A549 (cell line): ENCODE measurements at regions not wholly inside any gene's neighbourhood (a gene's known extent, or its start where the extent isn't known, plus 50 kb on each side); places are given as distances from the start of the nearest gene placed in this dataset.

Experiments
- ATAC-seq, 2 experiments: fragments of 200-7000 bp in 1 of 2; fragments of >200 bp in 1 of 2; cut with Nextera tagmentation in 1 of 2; cut with Tn5 transposase in 1 of 2; 3 replicates each; pipeline versions ENCODE4 v1.8.0 to v1.9.1; 2018 to 2020; ENCODE audit warnings: mild to moderate bottlenecking in 1 of 2, moderate library complexity in 1 of 2
- CTCF ChIA-PET: fragments of 300-600 bp; sonication (Branson Sonifier 250); formaldehyde crosslinking; extraction: SDS; loops from one replicate; lab custom pipeline; 2021; ENCODE audit warnings: antibody characterized with exemption, inconsistent platforms; lab: Yijun Ruan, JAX
- POLR2A ChIA-PET: fragments of 350-600 bp; formaldehyde crosslinking; extraction: SDS; loops from one replicate; lab custom pipeline; 2021; ENCODE audit warnings: antibody characterized with exemption, inconsistent platforms; lab: Yijun Ruan, JAX
- DNase-seq, 2 experiments: peaks; one replicate each; pipeline versions ENCODE4 v3.0.0 to v3.0.0-alpha.2; 2011 to 2016; ENCODE audit warnings: low read depth in 1 of 2, low spot score in 1 of 2
- FAIRE-seq: peaks from 2 replicates; lab custom pipeline; 2011; peaks lifted over from hg19 to GRCh38; lab: Jason Lieb, UNC
- H3K27ac ChIP-seq, 2 experiments: fragments of >200 bp; sonication (Bioruptor Twin); formaldehyde crosslinking; 3 replicates each; pipeline ENCODE4 v1.5.1; 2016 to 2017
- H3K4me1 ChIP-seq: fragments of >200 bp; sonication (Bioruptor Twin); formaldehyde crosslinking; 3 replicates; pipeline ENCODE4 v1.6.1; 2016
- H3K4me2 ChIP-seq: fragments of >200 bp; sonication (Bioruptor Twin); formaldehyde crosslinking; 3 replicates; pipeline ENCODE4 v1.6.1; 2016
- H3K4me3 ChIP-seq: fragments of >200 bp; sonication (Bioruptor Twin); formaldehyde crosslinking; 3 replicates; pipeline ENCODE4 v1.5.1; 2016
- H3K9me3 ChIP-seq: fragments of >200 bp; sonication (Bioruptor Twin); formaldehyde crosslinking; 3 replicates; pipeline ENCODE4 v1.6.1; 2016
- CHD2 ChIP-seq: fragments of 150-350 bp; IDR thresholded peaks from 2 replicates; pipeline ENCODE4 v1.6.1; 2014; ENCODE audit warnings: low read length; ENCODE audit not compliant: partially characterized antibody
- ESRRA ChIP-seq: fragments of 150-350 bp; IDR thresholded peaks from 2 replicates; pipeline ENCODE4 v1.6.1; 2014; ENCODE audit warnings: mild to moderate bottlenecking, low read length, borderline replicate concordance
- FOSB ChIP-seq: fragments of 250-450 bp; sonication (Bioruptor Pico); IDR thresholded peaks from 2 replicates; pipeline ENCODE4 v1.5.0; 2020; ENCODE audit warnings: mild to moderate bottlenecking, moderate library complexity
- FOSL2 ChIP-seq, 2 experiments: fragments of 450-650 bp in 1 of 2; fragments of >200 bp in 1 of 2; sonication (Bioruptor Twin) in 1 of 2; formaldehyde crosslinking; IDR thresholded peaks; 2 replicates each; pipeline versions ENCODE4 v1.5.0 to v1.6.1; 2016 to 2020; ENCODE audit warnings: mild to moderate bottlenecking in 1 of 2, moderate library complexity in 1 of 2
- HEYL ChIP-seq: fragments of 250-450 bp; sonication (Bioruptor Pico); IDR thresholded peaks from 2 replicates; pipeline ENCODE4 v1.8.0; 2021; ENCODE audit warnings: mild to moderate bottlenecking, moderate library complexity
- MAFK ChIP-seq: fragments of 450-650 bp; IDR thresholded peaks from 2 replicates; pipeline ENCODE4 v1.6.1; 2014; ENCODE audit not compliant: partially characterized antibody
- NFE2L2 ChIP-seq: fragments of 150-350 bp; conservative IDR thresholded peaks from 2 replicates; pipeline ENCODE4 v1.6.1; 2014; ENCODE audit warnings: low read length
- NPAS2 ChIP-seq: fragments of 250-450 bp; sonication (Bioruptor Pico); IDR thresholded peaks from 2 replicates; pipeline ENCODE4 v1.8.0; 2022; ENCODE audit warnings: mild to moderate bottlenecking, moderate library complexity, borderline replicate concordance
- NR3C1 ChIP-seq: fragments of >200 bp; sonication (Bioruptor Twin); formaldehyde crosslinking; IDR thresholded peaks from 3 replicates; pipeline ENCODE4 v1.6.1; 2017
- TFCP2L1 ChIP-seq: fragments of 250-450 bp; sonication (Bioruptor Pico); IDR thresholded peaks from 2 replicates; pipeline ENCODE4 v1.5.0; 2021; ENCODE audit warnings: mild to moderate bottlenecking
- WGBS: methylation state at CpG from one replicate; pipeline ENCODE4 v1.1.6; 2017; ENCODE audit errors: missing lambda C conversion rate; 5-methylcytosine and 5-hydroxymethylcytosine counted together
- TF ChIP-seq, protein P1 (sequence below): fragments of 150-350 bp; IDR thresholded peaks from 2 replicates; pipeline ENCODE4 v1.6.1; 2014; ENCODE audit warnings: low read depth, mild to moderate bottlenecking, low read length
- TF ChIP-seq, protein P2 (sequence below): fragments of >200 bp; sonication (Bioruptor Twin); formaldehyde crosslinking; IDR thresholded peaks from 2 replicates; pipeline ENCODE4 v1.6.1; 2016
- TF ChIP-seq, protein P3 (sequence below): fragments of 250-450 bp; sonication (Bioruptor Pico); IDR thresholded peaks from 2 replicates; pipeline ENCODE4 v1.5.0; 2021; ENCODE audit warnings: mild to moderate bottlenecking, moderate library complexity, borderline replicate concordance
- TF ChIP-seq, protein P4 (sequence below): fragments of 200-600 bp; sonication (generic); IDR thresholded peaks from 2 replicates; pipeline ENCODE4 v1.6.1; 2016; ENCODE audit warnings: antibody characterized with exemption, mild to moderate bottlenecking, moderate library complexity
- TF ChIP-seq, protein P5 (sequence below): IDR thresholded peaks from 2 replicates; pipeline ENCODE4 v1.6.1; 2012; ENCODE audit warnings: low read depth, borderline replicate concordance
- TF ChIP-seq, protein P6 (sequence below): fragments of >200 bp; sonication (Bioruptor Twin); formaldehyde crosslinking; IDR thresholded peaks from 3 replicates; pipeline ENCODE4 v1.6.1; 2016

DNA sequence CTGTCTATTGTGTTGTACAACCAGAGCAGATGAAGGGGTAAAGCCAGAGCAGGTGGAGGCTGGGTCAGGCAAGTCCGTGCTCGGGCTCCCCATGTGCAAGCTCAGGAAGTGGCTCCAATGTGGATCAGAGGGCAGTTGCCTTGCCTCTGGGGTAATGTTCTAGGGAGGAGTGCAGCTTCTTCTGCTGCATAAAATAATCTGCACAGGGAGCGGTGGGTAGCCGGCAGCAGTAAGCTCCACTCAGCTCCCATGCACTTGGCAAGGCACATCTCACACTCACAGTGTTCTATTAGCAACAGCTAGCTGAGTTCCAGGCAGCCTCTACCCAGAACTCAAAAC is 565.3 kb upstream of the SLITRK1 start (continued):
- TF ChIP-seq, protein P1, sequence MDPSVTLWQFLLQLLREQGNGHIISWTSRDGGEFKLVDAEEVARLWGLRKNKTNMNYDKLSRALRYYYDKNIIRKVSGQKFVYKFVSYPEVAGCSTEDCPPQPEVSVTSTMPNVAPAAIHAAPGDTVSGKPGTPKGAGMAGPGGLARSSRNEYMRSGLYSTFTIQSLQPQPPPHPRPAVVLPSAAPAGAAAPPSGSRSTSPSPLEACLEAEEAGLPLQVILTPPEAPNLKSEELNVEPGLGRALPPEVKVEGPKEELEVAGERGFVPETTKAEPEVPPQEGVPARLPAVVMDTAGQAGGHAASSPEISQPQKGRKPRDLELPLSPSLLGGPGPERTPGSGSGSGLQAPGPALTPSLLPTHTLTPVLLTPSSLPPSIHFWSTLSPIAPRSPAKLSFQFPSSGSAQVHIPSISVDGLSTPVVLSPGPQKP: no peak
- TF ChIP-seq, all 56 proteins: peak for 0

DNA sequence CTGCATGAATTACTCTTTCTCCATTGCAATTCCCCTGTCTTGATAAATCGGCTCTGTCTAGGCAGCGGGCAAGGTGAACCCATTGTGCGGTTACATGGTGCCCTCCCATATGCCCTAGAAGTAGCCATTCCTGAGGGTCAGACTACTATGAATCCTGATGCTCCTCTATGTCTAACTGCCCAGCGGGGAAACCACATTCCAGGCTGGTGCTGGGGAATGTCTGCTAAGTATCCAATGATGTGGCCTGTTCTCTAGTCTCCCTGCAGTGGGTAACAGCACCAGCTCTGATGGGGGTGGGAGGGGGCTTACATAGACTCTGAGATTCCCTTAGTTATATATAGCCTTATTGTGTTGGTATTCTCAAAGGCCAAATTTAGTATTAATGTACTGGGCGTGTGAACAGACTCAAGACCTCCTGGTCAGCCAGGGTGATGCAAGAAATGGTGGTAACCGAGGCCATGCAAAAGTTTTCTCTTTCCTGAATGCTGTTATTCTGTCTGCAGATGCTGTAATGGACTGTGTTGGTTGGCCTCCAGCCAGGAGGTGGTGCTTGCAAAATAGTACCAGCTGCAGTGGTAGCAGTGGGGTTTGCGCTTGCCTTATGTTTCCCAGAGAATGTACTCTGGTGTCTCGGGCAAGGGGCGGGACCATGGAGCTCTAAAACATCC is 564.8 kb upstream of the SLITRK1 start:
- ChIA-PET CTCF (no interaction called here), POLR2A (no interaction called here)
- no peaks in the 10 kb centered on the region for H3K4me1 ChIP-seq
- WGBS: 29% methylated on average over 6 of the region's 9 CpGs
- TF ChIP-seq CHD2 (no peak), NFE2L2 (no peak), NR3C1 (no peak), TFCP2L1 (CRISPR knock-in tag) (no peak), HEYL (CRISPR knock-in tag) (no peak), FOSL2 (IDR thresholded peaks at IDR 0.05) (no peak), FOSL2 (CRISPR knock-in tag; IDR thresholded peaks at IDR 0.05) (no peak), FOSB (CRISPR knock-in tag) (no peak), NPAS2 (no peak), ESRRA (no peak), MAFK (no peak)
- TF ChIP-seq, protein P2, sequence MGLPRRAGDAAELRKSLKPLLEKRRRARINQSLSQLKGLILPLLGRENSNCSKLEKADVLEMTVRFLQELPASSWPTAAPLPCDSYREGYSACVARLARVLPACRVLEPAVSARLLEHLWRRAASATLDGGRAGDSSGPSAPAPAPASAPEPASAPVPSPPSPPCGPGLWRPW: no peak
- TF ChIP-seq, protein P3, sequence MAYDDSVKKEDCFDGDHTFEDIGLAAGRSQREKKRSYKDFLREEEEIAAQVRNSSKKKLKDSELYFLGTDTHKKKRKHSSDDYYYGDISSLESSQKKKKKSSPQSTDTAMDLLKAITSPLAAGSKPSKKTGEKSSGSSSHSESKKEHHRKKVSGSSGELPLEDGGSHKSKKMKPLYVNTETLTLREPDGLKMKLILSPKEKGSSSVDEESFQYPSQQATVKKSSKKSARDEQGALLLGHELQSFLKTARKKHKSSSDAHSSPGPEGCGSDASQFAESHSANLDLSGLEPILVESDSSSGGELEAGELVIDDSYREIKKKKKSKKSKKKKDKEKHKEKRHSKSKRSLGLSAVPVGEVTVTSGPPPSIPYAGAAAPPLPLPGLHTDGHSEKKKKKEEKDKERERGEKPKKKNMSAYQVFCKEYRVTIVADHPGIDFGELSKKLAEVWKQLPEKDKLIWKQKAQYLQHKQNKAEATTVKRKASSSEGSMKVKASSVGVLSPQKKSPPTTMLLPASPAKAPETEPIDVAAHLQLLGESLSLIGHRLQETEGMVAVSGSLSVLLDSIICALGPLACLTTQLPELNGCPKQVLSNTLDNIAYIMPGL (CRISPR knock-in tag): no peak
- TF ChIP-seq, protein P4, sequence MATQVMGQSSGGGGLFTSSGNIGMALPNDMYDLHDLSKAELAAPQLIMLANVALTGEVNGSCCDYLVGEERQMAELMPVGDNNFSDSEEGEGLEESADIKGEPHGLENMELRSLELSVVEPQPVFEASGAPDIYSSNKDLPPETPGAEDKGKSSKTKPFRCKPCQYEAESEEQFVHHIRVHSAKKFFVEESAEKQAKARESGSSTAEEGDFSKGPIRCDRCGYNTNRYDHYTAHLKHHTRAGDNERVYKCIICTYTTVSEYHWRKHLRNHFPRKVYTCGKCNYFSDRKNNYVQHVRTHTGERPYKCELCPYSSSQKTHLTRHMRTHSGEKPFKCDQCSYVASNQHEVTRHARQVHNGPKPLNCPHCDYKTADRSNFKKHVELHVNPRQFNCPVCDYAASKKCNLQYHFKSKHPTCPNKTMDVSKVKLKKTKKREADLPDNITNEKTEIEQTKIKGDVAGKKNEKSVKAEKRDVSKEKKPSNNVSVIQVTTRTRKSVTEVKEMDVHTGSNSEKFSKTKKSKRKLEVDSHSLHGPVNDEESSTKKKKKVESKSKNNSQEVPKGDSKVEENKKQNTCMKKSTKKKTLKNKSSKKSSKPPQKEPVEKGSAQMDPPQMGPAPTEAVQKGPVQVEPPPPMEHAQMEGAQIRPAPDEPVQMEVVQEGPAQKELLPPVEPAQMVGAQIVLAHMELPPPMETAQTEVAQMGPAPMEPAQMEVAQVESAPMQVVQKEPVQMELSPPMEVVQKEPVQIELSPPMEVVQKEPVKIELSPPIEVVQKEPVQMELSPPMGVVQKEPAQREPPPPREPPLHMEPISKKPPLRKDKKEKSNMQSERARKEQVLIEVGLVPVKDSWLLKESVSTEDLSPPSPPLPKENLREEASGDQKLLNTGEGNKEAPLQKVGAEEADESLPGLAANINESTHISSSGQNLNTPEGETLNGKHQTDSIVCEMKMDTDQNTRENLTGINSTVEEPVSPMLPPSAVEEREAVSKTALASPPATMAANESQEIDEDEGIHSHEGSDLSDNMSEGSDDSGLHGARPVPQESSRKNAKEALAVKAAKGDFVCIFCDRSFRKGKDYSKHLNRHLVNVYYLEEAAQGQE: no peak
- TF ChIP-seq, protein P5, sequence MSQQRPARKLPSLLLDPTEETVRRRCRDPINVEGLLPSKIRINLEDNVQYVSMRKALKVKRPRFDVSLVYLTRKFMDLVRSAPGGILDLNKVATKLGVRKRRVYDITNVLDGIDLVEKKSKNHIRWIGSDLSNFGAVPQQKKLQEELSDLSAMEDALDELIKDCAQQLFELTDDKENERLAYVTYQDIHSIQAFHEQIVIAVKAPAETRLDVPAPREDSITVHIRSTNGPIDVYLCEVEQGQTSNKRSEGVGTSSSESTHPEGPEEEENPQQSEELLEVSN: no peak
- TF ChIP-seq, protein P6, sequence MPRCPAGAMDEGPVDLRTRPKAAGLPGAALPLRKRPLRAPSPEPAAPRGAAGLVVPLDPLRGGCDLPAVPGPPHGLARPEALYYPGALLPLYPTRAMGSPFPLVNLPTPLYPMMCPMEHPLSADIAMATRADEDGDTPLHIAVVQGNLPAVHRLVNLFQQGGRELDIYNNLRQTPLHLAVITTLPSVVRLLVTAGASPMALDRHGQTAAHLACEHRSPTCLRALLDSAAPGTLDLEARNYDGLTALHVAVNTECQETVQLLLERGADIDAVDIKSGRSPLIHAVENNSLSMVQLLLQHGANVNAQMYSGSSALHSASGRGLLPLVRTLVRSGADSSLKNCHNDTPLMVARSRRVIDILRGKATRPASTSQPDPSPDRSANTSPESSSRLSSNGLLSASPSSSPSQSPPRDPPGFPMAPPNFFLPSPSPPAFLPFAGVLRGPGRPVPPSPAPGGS: no peak
- TF ChIP-seq, all 56 proteins: peak for 0
- Histone ChIP-seq H3K9me3 (no peaks in the 10 kb centered on the region), H3K4me3 (no peak overlapping the region), H3K27ac (no peak overlapping the region), H3K4me2 (no peak overlapping the region)
- DNase-seq: no peak
- no peak for FAIRE-seq
- no peak for ATAC-seq
